GM18508 (cell line): ENCODE measurements at regions not wholly inside any gene's neighbourhood (a gene's known extent, or its start where the extent isn't known, plus 50 kb on each side); places are given as distances from the start of the nearest gene placed in this dataset.

ENCODE experiments used
- ATAC-seq: cut with Tn5 transposase; IDR thresholded peaks from one replicate; pipeline ENCODE4 v1.9.1; 2021; ENCODE audit warnings: moderate number of reproducible peaks; ENCODE audit not compliant: insufficient read depth, unreplicated experiment

DNA sequence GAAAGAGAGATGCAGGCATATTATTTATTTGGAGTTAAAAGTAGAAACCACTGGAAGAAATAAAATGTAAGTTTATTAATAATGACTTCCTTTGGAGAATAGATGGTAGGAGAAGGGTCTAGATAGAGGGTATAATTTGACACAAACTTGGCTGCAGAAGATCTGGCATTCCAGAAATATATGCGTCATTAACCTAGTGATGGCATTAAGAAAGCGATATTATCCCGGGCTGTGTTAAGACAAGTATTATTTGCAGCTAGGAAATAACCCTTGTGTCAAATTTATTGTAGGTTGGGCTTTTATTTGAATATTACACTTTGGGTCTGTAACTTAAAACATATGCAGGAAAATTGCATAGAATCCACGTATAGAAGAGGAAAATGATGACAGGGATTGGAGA lies 389.5 kb downstream of the MTX2 start:
- ATAC-seq = no peak

DNA sequence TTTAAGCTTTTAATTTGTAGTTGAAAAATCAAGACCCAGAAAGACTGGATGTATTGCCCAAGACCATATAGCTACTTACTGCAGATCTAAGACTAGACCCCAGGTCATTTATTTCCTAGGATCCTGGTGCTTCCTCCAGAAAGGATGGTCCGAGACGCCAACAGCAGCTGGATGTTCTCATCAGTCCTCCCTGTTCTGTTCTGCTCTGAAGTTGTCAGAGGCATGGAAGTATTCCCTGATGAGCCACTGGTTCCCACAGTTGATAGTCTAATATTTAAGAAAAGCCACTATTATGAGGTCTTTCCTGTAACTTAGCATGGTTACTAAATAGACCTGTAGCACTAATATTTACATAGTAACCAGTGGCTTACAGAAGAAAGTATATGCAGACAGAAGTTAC lies 393.5 kb downstream of the MTX2 start:
- no peak for ATAC-seq

GRCh38 chr2:176664478-176664877 lies 395.2 kb downstream of the MTX2 start:
- ATAC-seq = no peak

GRCh38 chr2:176665086-176665485 lies 395.8 kb downstream of the MTX2 start:
- no peak for ATAC-seq

GRCh38 chr2:176668912-176669311 lies 399.7 kb downstream of the MTX2 start:
- ATAC-seq = no peak

DNA sequence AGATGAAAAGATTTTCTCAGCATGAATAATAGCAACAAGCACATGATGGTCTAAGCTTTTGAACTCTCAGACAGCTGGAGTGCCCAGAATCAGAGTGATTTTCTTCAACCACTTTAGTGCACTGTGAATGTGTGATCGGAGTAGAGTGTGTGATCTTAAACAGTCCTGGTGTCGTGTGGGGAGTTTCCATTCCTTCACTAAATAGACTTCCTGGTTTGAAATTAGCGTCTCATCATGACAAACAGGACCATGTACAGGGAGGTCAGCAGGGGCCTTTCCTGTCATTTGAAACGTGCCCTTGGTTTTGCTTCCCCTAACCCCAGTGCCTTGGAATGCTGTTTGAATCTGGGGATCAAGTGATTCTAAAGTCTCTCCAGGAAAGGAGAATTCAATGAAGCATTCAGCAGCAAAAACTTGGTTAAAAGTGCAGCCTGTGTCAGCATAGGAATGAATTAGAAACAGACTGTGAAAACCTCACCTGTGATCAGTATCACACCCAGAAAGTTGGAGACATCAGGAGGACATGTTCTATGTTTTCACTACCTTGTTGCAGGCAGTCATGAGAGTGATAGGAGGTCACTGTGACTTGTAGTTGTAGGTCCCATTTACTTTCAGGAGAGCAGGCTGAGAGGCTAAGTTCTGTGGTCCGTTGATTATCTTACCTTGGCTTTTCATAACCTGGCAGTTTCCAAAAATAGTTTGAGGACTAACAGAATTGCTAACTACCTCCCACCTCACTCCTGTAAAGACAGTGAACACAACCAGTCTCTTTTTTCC lies 400.3 kb downstream of the MTX2 start:
- no peak for ATAC-seq

- ATAC-seq = no peak
Observed at GRCh38 chr2:176675271-176675949, 406.2 kb downstream of the MTX2 start.

DNA sequence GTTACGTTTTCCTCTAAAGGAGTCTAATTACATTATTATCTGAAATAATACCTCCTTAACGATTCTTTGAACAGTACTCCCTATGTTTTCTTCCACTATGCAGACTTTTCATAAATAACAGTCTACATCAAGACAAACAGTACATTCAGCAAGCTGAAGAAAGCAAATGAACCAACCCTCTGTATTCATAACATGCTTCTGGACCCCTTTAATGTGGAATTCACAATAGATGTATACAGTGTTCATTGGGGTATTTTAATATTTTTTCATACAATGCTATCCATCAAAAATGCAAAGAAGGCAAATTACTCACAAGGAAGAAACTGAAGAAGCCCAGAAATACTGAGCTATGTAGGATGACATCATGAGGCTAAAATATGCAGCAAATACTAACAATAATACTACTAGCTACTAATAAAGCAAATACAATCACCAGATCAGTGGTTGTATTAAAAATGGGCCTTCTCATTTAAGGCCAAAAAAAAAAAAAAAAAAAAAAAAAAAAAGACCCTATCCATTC lies 408.6 kb downstream of the MTX2 start:
- ATAC-seq = no peak

- no peak for ATAC-seq
Observed at GRCh38 chr2:176678571-176678970, 409.3 kb downstream of the MTX2 start.

DNA sequence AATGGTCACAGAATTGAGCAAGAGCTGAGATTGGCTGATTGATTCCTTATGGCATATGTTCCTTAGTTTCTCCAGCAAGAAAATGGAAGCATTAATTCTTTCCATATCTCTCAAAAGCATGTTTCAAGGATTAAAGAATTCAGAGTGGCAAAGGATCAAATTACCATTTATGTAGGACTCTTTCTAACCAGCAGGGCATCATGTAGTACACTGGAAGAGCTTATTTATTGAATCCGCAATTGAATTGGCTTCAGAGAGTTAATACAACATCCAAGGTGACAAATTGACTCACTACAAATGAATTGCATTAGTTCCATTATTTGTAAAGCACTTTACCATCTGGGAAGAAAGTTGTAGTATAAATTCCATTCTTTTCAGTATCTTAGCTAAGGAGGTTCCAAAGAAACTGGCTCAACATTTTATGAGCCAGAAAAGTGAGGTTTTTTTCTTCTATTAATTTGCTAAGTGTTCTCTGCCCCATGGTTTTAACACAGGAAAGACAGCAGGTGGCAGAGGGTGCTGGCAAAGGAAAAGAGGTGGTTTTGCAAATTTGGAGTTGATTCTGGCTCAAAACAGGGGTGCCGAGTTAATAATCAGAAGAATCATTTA lies 409.9 kb downstream of the MTX2 start:
- ATAC-seq = no peak

DNA sequence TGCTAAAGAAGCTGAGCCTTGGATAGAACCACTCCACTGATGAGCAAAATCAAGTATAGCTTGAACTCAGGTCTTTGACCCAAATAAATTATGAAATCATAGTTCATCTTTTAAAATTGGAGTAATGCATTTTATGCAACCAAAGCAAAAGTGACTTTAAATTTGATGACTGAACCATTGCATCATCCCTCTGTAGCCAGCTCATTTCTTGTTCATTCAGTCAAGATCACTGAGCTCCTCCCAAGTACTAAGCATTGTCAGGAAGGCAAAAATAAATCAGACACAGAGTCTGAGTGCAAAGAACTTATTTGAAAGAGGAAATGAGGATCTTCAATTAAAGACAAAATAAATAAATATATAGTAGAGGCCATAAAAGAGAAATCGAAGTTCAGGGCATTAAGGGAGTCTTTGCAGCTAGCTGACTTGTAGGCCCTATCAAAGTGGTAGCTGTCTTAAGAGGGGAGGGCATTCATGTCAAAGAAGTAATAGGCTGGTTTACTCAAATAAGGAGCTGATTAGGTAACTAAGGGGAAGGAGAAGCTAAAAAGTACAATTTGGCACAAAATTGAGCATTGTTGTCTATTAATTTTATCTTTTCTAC lies 411.8 kb downstream of the MTX2 start:
- no peak for ATAC-seq

GRCh38 chr2:176681584-176682115 lies 412.4 kb downstream of the MTX2 start:
- no peak for ATAC-seq

DNA sequence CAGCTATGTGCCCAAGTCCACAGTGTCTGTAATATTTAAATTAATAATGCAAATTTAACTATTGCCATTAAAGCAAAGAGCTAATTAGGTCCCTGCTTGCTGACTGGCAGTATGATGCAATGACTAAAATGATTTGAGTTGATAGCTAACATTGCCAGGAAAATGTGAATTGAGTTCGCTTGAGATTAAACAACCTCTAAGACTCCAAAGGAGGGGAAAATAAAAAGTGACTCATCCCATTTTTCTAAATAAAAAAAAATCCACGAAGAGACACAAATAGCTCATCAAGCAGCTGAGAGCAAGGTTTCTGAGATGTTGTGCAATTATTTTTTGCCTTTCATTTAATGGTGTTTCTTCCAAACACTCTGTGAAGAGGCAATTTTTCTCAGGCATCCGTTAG lies 413.0 kb downstream of the MTX2 start:
- ATAC-seq = no peak

GRCh38 chr2:176683618-176684111 lies 414.4 kb downstream of the MTX2 start:
- no peak for ATAC-seq

DNA sequence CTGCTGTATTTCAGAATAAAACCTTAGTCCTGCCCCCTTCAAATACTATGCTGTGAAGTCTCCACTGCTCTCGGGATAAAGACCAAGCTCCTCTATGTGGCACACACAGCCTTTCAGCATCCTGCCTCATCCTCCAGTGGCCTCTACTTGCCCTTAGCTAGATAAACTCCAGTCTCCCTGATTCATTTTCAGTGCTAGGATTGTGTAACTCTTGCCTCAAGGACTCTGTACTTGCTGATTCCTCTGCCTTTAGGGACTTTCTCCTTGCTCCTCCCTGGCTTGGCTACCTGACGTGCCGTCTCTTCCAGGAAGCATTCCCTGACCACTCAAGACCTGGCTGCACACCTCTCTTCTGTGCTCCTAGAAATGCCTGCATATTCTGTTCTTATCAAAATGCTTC lies 416.7 kb downstream of the MTX2 start:
- ATAC-seq = no peak

DNA sequence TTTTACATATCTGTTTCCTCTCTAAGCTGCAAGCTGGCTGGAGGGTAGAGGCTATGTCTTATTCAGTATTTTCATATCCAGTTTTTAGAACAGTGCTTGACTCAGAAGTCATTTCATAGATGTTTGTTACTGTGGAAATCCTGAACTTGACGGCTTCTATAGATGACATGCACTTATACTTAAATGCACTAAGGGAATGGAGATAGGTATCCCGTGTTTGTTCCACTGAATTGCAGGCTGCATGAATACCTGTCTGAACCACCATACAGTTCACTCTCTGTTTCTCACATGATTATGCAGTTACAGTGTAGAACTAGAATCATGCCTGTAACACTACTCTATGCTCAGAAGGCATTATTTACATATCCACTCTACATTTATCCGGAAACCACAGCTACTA lies 417.1 kb downstream of the MTX2 start:
- ATAC-seq = no peak

GRCh38 chr2:176687342-176687741 lies 418.1 kb downstream of the MTX2 start:
- no peak for ATAC-seq

GRCh38 chr2:176687944-176688343 lies 418.7 kb downstream of the MTX2 start:
- no peak for ATAC-seq

DNA sequence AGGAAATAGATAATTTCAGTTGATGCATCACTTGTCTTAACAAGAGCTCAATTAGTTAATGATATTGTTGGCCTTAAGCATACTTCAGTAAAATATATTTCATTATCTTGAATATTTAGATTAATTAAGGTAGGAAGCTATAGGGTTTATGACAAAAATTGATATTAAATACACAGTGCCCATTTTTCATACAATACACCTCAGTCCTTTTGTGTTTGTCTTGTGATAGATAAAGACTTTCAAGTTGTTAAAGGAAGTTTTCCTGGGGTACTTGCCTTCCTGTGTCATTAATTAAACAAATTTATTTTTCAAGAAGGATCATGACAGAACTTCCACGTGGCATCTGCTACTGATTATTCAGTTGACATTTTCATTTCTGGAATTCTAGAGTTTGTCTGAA lies 420.5 kb downstream of the MTX2 start:
- ATAC-seq = no peak

- ATAC-seq = no peak
Observed at GRCh38 chr2:176691471-176691870, 422.2 kb downstream of the MTX2 start.

- ATAC-seq = no peak
Observed at GRCh38 chr2:176692533-176692932, 423.3 kb downstream of the MTX2 start.
